Skeletal muscle satellite cell (primary cell): ENCODE measurements at regions not wholly inside any gene's neighbourhood (a gene's known extent, or its start where the extent isn't known, plus 50 kb on each side); places are given as distances from the start of the nearest gene placed in this dataset.

ENCODE experiments used
- H3K27me3 ChIP-seq: 2 replicates; pipeline ENCODE4 v1.7.0; 2013; ENCODE audit warnings: low read length; ENCODE audit not compliant: control insufficient read depth, insufficient read depth
- H3K36me3 ChIP-seq: 2 replicates; pipeline ENCODE4 v1.7.0; 2013; ENCODE audit warnings: mild to moderate bottlenecking, control low read depth, low read length; ENCODE audit not compliant: insufficient read depth
- H3K4me1 ChIP-seq: 2 replicates; pipeline ENCODE4 v1.7.0; 2013; ENCODE audit warnings: low read length; ENCODE audit not compliant: control insufficient read depth, insufficient read depth
- H3K4me2 ChIP-seq: 2 replicates; pipeline ENCODE4 v1.7.0; 2013; ENCODE audit warnings: mild to moderate bottlenecking, low read length
- H3K4me3 ChIP-seq: 2 replicates; pipeline ENCODE4 v1.7.0; 2013; ENCODE audit warnings: low read length
- H3K9ac ChIP-seq: 2 replicates; pipeline ENCODE4 v1.7.0; 2013; ENCODE audit warnings: mild to moderate bottlenecking, low read depth, low read length, moderate library complexity
- H3K9me3 ChIP-seq: replicated peaks from 2 replicates; pipeline ENCODE4 v1.7.0; 2013; ENCODE audit warnings: mild to moderate bottlenecking, control low read depth, low read length

DNA sequence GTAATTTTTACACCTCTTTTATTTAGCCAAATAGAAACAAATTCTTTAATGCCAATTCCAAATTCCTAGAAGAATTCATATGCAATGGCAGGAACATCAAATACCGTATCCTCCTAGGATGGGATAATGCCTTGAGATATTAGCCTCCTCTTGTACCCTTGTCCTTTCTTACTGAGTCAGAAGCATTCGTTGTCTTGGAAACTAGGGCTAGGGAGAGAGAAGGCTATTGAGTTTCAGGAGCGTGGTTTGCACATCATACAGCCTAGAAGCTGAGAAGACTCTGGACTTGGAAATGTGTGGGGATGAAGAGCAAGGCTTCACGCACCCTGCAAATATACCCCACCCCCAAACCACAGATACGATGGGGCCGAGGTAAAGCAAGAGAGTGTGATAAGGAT, 300.7 kb downstream of the SP3 start:
- H3K27me3 ChIP-seq: peaks cover 5% of the 10 kb centered on the region
- H3K36me3 ChIP-seq: no peaks in the 10 kb centered on the region
- peaks cover 8% of the 10 kb centered on the region for H3K4me1 ChIP-seq
- no peak overlapping the region for H3K4me3 ChIP-seq
- no peak overlapping the region for H3K4me2 ChIP-seq
- H3K9ac ChIP-seq: no peak overlapping the region
- H3K9me3 ChIP-seq: no peaks in the 10 kb centered on the region

DNA sequence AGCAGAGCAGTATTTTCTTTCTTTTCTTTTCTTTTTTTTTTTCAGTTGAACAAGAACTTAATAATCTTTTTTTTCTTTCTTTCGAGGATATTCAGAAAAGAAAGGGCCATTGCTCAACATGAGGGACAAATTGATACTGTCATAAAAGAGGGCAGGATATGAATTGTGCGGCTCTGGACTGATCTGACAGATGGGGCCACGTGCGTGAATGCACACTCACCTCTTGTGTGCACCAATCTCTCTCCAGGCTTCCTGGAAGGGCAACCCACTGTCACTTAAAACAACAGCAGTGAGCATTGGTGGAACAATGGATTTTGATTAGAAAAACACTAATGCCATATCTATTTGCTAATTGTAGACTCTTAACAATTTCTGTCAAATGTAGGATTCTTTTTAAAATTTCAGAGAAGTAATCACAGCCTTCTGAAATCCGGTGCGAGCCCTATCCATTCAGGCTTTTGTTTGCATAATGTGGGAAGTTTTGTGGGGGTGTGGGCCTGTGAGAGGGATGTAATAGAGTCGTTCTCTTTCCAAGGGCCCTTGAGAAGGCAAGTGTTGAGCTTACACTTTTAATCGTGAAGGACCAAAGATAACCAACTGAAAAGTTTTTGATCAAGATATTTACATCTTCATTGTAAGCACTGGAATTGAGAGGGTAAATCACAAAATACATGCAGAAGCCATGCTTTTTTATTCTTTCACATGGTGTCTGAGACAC, 298.8 kb downstream of the SP3 start:
- Histone ChIP-seq H3K9ac (no peak overlapping the region), H3K4me2 (no peak overlapping the region), H3K27me3 (peaks cover 5% of the 10 kb centered on the region), H3K36me3 (no peaks in the 10 kb centered on the region), H3K9me3 (no peaks in the 10 kb centered on the region), H3K4me1 (peaks cover 3% of the 10 kb centered on the region), H3K4me3 (no peak overlapping the region)

DNA sequence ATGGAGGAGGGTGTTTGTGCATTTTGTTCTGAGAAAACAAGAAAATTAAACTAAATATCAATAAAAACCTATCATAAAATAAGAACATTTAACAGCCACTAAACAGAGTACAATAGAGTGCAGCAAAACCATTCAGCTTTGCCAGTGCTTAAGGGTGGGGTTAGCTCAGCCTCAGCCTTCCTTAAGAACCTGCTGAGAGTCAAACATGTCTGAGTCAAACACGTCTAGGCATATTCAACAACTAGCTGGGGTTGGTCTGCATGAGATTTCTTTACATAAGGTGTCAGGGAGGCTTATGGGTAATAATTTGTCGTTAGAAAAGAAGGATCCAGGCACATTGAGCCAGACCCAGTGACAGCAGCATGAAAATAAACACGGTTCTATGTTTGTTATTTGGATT, 298.2 kb downstream of the SP3 start:
- no peak overlapping the region for H3K4me2 ChIP-seq
- H3K9me3 ChIP-seq: no peaks in the 10 kb centered on the region
- H3K4me1 ChIP-seq: peaks cover 3% of the 10 kb centered on the region
- no peak overlapping the region for H3K4me3 ChIP-seq
- H3K27me3 ChIP-seq: peaks cover 5% of the 10 kb centered on the region
- H3K9ac ChIP-seq: no peak overlapping the region
- H3K36me3 ChIP-seq: no peaks in the 10 kb centered on the region

DNA sequence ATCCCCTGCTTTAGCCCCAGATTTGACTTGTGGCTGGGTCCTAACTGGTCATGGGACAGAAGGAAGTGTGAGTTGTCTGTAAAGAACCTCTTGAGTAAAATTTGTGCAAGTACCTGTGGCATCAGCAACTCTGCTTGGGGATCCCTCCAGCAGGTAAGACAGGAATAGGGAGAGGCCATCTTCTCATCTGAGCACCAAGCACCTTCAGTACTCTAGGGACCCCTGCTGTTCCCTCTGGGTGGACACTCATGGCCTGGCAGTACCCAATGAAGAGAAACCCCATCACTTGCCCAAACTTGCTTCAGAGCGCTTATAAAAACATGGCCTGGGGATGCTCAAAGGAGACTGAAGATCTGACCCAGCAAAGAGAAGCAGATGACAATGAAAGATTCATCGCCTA, 297.8 kb downstream of the SP3 start:
- Histone ChIP-seq H3K27me3 (peaks cover 5% of the 10 kb centered on the region), H3K36me3 (no peaks in the 10 kb centered on the region), H3K4me3 (no peak overlapping the region), H3K4me2 (no peak overlapping the region), H3K9ac (no peak overlapping the region), H3K4me1 (peaks cover 3% of the 10 kb centered on the region), H3K9me3 (no peaks in the 10 kb centered on the region)

DNA sequence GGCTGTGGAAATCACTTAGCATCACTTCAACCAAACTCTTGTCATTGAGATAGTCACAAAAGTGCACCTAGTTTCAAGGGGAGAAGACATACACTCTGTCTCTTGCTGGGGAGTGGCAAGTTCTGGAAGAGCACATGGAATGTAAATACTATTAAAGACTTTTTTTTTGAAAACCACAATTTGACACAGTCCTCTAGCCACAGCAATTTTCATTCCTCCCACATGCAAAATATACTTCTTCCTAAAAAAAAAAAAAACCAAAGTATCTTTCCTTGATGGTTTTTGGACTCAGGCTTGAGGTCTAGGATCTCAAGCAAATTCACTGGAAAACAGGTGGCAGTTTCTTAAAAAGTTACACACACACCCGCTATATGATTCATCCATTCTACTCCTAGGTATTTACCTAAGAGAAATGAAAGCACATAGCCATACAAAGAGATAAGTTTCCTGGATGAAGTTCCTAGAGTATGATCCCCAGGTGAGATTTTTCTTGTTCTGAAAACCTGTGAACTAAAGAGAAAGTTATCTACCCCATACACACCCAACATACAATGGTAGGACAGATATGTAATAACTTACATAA, 295.8 kb downstream of the SP3 start:
- H3K4me1 ChIP-seq: peaks cover 3% of the 10 kb centered on the region
- H3K9ac ChIP-seq: no peak overlapping the region
- H3K4me2 ChIP-seq: no peak overlapping the region
- H3K27me3 ChIP-seq: peaks cover 5% of the 10 kb centered on the region
- H3K9me3 ChIP-seq: no peaks in the 10 kb centered on the region
- H3K4me3 ChIP-seq: no peak overlapping the region
- H3K36me3 ChIP-seq: no peaks in the 10 kb centered on the region

DNA sequence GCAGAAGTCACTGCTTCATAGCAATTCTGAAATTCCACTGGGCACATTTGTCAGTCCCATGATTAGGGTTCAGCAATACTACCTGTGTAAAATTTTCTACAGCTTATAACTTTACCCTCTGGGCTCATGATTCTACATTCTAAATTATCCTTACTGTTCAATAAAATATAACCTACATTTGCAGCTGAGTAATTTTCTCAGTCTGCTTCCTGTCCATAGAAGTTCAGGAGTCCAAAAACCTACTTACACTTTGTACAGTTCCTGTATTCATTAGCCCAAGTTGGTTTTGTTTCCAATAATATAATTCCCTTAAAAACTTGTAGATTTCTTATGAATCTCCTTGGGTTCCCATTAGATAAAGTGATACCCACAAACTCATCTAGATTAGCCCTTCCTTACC, 295.3 kb downstream of the SP3 start:
- no peak overlapping the region for H3K4me3 ChIP-seq
- no peak overlapping the region for H3K4me2 ChIP-seq
- H3K4me1 ChIP-seq: peaks cover 3% of the 10 kb centered on the region
- H3K9ac ChIP-seq: no peak overlapping the region
- H3K9me3 ChIP-seq: no peaks in the 10 kb centered on the region
- no peaks in the 10 kb centered on the region for H3K36me3 ChIP-seq
- peaks cover 2% of the 10 kb centered on the region for H3K27me3 ChIP-seq

DNA sequence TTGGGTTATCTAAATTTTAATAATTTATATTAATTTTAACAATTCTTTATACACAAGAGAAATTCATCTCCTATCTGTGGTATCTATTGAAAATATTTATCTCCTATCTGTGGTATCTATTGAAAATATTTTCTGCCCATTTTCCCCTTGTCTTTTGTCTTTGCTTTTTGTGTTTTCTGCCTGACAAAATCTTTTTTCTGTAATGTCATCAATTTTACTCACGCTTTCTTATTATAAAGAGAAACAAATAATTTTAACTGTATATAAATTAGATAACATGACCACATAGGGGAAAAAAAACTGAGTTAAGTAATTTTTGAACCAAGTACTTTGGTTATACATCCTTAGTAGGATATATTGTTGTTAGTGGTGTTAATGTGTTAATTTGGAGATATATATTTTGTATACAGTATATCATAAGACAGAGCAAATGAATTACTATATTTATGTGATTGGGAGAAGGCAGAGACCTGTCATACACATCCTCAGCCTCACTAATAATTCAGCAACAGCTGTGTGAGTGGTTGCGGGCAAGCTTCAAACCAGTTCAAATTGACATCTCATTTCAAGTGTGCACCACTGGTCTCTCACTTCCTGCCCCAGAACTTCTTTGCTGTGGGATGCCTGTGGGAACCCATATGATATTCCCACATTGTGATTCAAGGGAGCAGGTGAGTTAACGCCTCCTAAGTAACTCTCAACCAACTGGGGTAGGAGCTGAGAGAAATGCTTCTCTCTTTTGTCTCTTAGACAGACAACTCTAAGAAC, 292.4 kb downstream of the SP3 start:
- H3K9ac ChIP-seq: no peak overlapping the region
- H3K4me1 ChIP-seq: peaks cover 3% of the 10 kb centered on the region
- H3K36me3 ChIP-seq: no peaks in the 10 kb centered on the region
- H3K4me2 ChIP-seq: no peak overlapping the region
- H3K4me3 ChIP-seq: no peak overlapping the region
- H3K27me3 ChIP-seq: no peaks in the 10 kb centered on the region
- H3K9me3 ChIP-seq: no peaks in the 10 kb centered on the region

DNA sequence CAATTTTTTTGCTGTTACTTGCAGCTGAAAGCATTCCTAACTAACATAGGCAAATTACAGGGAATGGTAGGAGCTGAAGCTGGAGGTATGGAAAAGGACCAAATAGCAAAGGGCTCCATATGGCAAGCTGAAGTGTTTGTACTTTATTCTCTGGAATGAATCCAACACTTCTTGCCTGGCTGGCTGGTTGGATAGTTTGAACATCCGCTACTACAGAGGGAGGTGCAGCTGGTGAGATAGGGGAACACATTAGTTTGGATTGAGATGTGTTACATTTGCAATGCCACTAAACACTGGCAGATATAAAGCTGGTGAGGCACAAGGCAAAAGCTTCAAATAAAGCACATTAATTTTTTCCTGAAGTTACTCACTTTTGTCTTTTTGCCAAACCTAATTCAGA, 291.5 kb downstream of the SP3 start:
- no peaks in the 10 kb centered on the region for H3K9me3 ChIP-seq
- no peak overlapping the region for H3K4me2 ChIP-seq
- peaks cover 3% of the 10 kb centered on the region for H3K4me1 ChIP-seq
- H3K4me3 ChIP-seq: no peak overlapping the region
- no peak overlapping the region for H3K9ac ChIP-seq
- no peaks in the 10 kb centered on the region for H3K36me3 ChIP-seq
- H3K27me3 ChIP-seq: no peaks in the 10 kb centered on the region

DNA sequence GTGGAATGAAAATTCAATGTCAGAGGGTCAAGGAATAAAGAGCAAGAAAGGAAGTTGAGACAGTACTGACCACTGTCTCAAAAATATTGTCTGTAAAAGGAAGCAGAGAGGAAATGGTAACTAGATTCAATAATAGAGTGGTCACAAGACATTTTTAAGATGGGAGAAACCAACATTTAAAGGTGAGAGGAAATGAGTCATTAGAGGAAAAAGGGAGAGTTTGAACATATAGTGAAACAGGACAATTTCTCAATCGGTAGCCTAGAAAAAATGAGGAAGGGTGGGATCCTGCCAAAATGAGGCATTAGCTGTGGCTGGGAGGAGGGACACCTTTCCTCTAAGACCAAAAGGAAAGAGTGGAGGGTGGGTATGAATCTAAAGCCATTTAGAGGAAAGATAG, 288.5 kb downstream of the SP3 start:
- no peak overlapping the region for H3K9ac ChIP-seq
- H3K4me2 ChIP-seq: no peak overlapping the region
- no peaks in the 10 kb centered on the region for H3K4me1 ChIP-seq
- H3K36me3 ChIP-seq: no peaks in the 10 kb centered on the region
- H3K4me3 ChIP-seq: no peak overlapping the region
- no peaks in the 10 kb centered on the region for H3K27me3 ChIP-seq
- H3K9me3 ChIP-seq: no peaks in the 10 kb centered on the region

DNA sequence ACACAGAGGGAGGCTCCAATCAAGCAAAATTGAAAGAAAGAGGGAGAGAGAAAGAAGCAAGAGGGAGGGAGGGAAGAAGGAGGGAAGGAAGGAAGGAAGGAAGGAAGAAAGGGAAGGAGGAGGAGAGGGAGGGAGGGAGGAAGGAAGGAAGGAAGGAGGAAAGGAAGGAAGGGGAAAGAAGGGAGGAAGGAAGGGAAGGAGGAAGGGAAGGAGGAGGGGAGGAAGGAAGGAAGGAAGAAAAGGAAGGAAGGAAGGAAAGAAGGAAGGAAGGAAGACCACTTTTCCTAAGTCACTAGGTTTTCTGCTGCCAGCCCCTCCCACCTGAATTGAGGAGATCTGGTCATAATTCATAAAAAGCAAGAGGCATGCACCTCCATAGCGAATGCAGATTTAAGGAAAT, 287.0 kb downstream of the SP3 start:
- no peak overlapping the region for H3K4me3 ChIP-seq
- H3K9ac ChIP-seq: no peak overlapping the region
- H3K4me1 ChIP-seq: no peaks in the 10 kb centered on the region
- H3K36me3 ChIP-seq: no peaks in the 10 kb centered on the region
- H3K27me3 ChIP-seq: no peaks in the 10 kb centered on the region
- H3K9me3 ChIP-seq: no peaks in the 10 kb centered on the region
- no peak overlapping the region for H3K4me2 ChIP-seq

DNA sequence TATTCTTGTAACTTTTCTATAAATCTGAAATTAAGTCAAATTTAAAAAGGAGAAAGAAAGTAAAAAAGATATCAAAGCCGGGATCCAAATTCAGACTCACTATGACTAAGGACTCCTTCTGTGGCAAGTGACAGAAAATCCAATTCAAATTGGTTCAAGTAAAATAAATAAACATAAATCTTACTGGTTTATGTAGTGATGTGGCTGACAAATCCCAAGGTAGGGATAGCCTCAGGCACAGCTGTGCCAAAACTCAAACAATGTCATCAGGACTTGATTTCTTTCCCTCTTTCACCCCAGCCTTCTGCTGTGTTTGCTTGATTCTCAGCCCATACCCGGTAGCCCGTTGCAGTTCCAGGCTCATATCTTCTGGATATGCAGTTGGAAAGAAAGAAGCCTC, 284.6 kb downstream of the SP3 start:
- Histone ChIP-seq H3K4me3 (no peak overlapping the region), H3K36me3 (no peaks in the 10 kb centered on the region), H3K4me2 (no peak overlapping the region), H3K27me3 (no peaks in the 10 kb centered on the region), H3K9ac (no peak overlapping the region), H3K9me3 (no peaks in the 10 kb centered on the region), H3K4me1 (no peaks in the 10 kb centered on the region)
